NCI-H146 treated with DMSO at 0.1 percent for 48 hours (cell line): ENCODE measurements at regions not wholly inside any gene's neighbourhood (a gene's known extent, or its start where the extent isn't known, plus 50 kb on each side); places are given as distances from the start of the nearest gene placed in this dataset.
"Not testable (repeated sequence)": the region's sequence is repeated elsewhere in the genome, so short reads cannot be mapped to it uniquely, and the experiment has no call there.

Experiments
- DNase-seq: peaks from one replicate; lab custom pipeline; 2025; ENCODE audit not compliant: unreplicated experiment; lab: John Stamatoyannopoulos, UW

DNA sequence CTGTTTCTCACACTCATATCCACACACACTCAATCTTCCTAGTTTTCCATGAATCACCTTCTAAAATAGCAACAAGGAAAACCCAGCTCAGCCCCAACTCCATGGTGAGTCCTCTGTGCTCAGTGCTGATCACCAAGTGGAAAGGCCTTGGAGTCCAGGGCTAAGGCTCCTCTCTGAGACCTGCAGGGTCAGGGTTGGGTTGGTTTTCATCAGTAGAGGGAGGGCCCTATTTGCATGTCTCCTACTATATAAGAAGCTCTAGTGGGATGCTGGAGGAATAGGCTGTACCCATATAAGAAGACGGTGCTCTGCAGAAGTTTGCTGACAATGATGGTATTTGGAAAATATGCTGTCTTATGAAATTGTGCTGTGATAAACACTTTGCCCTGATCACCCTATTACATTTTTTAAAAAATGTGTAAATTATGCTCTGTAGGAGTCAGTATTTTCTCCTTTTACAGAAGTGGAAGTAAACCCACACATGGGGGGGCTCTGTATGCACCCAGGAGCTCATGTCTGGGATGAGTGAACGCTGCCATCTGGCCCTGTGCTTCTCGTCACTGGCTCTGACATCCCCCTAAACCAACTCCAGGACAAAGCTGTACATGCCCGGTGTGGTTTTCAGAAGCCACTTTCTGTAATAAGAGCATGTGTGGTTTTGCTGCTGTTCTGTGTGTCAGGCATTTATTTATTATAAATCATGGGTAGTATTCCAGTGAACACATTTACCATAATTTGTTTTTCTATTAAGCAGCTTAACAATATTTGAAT is 536.3 kb downstream of the TMEM121 start:
- DNase-seq = no peak

DNA sequence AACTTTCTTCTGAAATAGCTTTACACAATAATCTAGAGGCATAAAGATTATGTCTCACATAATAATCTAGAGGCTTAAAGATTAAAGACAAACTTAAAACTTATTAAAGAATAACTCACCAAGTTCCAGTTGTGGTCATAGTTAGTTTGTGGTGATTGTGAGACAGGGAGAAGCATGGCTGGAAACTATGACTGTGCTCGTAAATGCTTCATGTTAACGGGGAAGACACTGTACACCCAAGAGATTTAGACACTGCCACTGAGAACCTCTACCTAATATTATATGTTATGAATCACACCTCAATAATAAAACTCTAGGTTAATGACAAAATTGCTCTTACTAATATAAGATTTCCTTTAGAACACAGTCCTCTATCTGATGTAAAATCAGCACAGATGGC is 541.6 kb downstream of the TMEM121 start:
- DNase-seq = no peak

DNA sequence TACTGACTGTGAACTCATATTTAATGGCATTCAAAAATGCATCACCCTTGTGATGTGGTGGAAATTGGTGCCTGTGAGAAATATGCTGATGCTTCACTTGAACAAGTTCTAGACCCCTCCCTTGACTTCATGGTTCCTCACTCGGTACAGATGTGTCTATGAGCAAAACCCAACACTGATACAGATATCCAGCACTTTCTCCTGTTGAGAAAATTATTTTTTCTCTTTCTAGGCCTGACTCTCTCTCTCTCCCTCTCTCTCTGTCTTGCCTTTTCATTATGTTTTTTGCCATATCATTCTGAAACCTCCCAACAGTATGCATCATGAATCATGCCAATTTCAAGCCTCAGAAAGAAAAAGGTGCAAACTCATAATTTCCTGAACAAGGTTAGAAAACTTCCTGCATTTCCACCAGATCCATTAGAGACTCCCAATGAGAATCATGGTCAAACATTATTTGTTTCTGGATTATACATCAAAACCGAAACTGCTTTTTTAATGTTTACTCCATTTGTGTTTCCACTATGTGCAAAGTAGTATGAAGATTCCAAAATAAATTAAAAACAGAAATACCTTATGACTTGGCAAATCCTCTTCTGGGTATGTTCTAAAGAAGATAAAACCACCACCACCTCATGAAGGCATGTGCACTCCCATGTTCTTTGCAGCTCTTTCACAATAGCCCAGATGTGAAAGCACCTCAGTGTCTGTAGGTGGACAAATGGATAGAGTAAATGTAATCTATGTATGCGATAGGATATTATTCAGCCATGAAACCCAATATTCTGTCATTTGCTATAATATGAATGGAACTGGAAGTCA is 543.6 kb downstream of the TMEM121 start:
- DNase-seq = no peak

DNA sequence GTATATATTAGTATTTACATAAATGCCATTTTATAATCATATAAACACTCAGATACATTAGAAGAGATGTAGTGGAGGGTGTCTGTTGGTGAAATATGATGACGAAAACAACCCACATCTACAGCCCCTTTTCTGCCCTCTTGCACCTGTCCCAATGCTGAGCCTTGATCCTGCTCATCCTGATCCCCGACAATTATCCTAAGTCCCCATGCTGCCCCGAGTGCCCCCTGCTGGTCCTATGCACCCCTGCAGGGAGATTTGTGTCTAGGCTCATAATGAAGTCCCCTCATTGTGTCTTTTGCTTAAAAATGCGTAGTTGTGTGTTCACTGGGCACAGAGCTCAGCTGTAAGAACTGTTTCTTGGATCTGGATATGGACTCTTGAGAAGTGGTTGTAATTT is 554.5 kb downstream of the TMEM121 start:
- DNase-seq = no peak

DNA sequence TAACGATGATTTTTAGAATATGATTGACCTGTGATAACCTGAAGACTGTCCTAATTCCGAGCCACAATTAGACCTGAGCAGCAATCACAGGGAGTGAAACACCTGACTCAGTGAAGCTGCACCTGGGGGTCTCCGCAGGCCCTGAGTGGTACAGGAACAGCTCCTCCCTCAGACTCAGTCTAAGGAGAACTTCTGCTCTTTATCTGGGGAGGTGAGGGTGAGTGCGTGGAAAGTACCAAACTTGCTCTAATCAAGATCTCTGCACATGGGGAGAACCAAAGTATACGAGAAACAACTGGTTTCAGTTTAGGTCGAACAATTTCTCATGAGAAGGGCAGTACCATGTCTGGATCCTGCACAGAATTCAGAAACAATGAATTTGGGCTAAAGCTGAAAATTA is 555.3 kb downstream of the TMEM121 start:
- DNase-seq = not testable (repeated sequence)

DNA sequence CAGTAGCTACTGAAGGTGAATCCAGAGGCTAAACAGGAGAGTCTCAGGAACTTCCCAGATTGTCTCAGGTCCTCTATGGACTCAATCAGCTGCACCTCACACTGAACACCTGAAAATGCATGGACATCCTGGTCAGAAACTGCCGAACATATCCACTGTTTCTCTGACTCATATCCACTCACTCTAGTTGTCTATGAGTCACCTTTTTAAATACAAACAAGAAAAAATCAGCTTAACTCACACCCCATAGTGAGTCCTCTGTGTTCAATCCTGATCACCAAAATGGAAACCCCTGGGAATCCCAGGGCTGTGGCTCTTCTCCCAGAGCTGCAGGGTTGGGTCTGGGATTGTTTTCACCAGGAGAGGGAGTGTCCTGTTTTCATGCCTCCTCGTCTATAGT is 556.7 kb downstream of the TMEM121 start:
- no peak for DNase-seq

DNA sequence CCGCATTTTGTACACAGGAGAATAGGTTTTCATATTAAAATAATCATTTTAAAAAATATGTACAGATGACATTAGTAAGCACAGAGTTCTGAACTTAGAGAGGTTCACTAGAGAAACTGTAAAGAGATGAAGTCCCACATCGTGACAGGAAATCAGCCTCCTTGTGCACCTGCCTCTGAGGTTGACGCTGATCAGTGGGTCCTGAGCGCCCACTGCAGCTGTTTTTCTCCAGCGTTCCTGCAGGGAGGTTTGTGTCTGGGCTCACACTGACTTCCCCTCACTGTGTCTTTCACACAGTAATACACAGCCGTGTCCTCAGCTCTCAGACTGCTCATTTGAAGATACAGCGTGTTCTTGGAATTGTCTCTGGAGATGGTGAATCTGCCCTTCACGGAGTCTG is 561.5 kb downstream of the TMEM121 start:
- no peak for DNase-seq

DNA sequence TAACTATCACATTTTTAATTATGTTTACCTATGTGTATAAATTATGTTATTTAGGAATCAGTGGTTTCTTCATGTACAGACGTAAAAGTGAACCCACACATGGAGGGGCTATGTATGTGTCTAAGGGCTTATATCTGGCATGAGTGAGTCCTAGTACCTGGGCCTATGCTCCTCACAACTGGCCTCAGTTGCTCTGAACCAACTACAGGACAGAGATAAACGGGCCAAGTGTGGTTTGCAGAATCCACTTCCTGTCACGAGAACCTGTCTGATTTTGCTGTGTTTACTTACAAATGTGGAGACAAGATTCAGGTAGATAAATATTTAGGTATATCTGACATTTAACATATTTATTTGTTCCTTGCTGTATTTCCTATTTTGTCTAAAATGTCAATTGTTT is 562.5 kb downstream of the TMEM121 start:
- not testable (repeated sequence) for DNase-seq

DNA sequence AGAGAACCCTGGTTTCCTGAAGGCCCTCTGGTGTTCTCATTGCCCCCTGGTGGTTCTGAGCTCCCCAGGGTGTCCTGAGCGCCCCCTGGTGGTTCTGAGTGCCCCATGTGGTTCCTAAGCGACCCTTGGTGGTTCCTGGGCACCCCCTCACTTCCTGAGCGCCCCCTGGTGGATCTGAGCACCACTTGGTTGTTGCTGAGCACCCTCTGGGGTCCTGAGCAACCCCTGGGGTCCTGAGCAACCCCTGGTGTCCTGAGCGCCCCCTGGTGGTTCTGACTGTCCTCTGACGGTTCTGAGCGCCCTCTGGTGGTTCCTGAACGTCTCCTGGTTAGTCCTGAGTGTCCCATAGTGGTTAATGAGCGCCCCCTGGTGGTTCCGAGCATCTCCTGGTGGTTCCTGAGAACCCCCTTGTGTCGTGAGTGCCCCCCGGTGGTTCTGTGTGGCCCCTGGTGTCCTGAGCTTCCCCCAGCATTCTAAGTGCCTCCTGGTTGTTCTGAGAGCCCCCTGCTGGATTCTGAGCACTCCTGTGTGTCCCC is 568.3 kb downstream of the TMEM121 start:
- no peak for DNase-seq

DNA sequence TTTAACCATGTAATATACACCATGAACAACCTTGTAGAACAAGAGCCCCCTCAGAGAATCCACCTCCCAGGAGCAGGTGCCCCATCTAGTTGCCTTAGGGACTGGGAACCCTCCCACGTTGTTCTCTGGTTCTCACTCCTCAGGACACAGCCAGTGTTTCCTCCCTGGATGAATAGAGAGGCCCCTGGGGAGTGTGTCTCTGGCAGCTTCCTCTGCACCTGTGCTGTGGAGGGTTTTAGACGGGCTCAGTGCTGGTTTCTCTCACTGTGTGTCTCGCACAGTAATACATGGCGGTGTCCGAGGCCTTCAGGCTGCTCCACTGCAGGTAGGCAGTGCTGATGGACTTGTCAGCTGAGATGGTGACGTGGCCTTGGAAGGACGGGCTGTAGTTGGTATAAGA is 581.3 kb downstream of the TMEM121 start:
- no peak for DNase-seq

DNA sequence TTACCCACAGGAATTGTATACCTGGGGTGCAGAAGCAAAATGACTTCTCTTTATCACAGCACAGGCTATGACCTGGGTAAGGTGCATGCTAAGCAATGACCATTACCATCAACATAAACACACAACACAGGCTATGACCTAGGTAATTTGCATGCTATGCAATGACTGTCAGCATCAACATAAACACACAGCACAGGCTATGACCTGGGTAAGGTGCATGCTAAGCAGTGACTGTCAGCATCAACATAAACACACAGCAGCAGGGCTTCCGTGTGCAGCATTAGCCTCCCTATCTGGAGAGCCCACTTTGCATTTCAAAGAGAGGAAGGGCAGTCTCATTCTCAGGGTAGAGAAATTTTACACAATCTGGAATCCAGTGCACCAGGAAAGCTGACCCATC is 583.0 kb downstream of the TMEM121 start:
- DNase-seq = no peak

DNA sequence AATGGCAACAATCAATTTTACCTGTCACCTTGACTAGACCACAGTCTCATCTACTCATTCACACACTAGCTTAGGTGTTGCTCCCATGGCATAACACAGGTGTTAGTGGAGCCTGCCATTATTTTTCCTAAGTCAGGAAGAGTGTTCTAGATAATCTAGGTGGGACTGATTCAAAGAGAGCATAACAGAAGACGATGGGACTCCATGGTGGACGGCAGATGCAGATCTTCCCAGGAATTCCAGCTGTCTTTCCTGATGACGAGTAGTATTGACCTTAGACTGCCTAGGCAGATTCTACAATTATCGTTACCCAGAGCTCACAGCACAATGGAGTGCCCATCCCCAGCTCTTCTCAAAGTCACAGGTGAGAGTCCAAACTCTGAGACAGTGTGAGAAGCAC is 589.0 kb downstream of the TMEM121 start:
- DNase-seq = no peak

DNA sequence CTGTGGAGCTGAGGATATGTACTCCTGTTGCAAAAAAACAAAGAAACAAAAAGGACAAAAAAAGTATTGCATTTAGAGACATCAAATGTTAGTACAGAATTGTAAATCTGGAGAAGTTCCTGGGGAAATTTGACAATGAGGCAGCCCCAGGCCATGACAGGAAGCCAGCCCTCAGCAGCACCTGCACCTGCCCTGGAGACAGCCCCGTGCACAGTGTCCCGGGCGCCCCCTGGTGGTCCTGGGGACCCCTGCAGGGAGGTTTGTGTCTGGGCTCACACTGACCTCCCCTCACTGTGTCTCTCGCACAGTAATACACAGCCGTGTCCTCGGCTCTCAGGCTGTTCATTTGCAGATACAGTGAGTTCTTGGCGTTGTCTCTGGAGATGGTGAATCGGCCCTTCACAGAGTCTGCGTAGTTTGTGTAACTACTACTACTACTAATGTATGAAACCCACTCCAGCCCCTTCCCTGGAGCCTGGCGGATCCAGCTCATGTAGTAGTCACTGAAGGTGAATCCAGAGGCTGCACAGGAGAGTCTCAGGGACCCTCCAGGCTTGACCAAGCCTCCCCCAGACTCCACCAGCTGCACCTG is 590.1 kb downstream of the TMEM121 start:
- DNase-seq = not testable (repeated sequence)

DNA sequence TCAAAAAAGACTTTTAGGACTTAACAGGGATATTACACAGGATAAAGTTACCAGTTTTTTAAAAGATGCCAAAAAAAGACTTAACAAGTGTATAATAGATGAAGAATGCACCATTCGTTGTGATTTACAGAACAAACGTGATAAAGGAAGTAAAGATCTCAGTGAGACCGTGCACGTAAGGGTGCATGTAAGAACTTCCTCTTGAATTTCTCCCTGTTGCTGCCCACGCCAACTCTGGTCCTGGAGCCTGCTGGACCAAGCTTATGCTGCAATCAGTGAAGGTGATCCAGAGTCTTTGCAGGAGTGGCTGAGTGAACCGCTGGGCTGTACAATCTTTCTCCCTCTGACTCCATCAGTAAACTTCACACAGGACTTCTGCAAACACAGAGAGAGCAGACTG is 593.7 kb downstream of the TMEM121 start:
- DNase-seq = no peak

DNA sequence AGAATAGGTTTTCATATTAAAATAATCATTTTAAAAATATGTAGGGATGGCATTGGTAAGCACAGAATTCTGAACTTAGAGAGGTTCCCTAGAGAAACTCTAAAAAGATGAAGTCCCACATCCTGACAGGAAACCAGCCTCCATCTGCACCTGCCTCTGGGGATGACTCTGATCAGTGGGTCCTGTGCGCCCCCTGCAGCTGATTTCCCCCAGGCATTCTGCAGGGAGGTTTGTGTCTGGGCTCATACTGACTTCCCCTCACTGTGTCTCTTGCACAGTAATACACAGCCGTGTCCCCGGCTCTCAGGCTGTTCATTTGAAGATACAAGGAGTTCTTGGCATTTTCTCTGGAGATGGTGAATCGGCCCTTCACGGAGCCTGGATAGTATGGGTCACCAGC is 602.9 kb downstream of the TMEM121 start:
- no peak for DNase-seq

DNA sequence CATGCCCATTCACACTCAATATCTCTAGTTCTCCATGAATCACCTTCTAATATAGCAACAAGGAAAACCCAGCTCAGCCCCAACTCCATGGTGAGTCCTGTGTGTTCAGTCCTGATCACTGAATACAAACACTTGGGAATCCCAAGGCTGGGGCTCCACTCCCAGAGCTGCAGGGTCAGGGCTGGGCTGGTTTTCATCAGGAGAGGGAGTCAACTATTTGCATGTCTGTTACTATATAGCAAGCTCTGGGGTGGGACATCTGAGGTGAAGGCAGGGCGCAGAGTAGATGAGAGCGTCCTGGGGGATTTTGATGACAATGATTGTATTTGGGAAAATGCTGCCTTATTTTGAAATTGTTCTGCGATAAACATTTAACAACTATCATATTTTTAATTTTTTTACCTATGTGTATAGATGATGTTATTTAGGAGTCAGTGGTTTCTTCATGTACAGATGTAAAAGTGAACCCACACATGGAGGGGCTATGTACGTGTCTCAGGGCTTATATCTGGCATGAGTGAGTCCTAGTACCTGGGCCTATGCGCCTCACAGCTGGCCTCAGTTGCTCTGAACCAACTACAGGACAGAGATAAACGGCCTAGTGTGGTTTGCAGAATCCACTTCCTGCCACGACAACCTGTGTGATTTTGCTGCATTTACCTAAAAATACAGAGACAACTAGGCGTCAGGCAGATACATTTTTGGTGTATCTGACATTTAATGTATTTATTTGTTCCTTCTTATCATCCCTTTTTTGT is 603.7 kb downstream of the TMEM121 start:
- not testable (repeated sequence) for DNase-seq

DNA sequence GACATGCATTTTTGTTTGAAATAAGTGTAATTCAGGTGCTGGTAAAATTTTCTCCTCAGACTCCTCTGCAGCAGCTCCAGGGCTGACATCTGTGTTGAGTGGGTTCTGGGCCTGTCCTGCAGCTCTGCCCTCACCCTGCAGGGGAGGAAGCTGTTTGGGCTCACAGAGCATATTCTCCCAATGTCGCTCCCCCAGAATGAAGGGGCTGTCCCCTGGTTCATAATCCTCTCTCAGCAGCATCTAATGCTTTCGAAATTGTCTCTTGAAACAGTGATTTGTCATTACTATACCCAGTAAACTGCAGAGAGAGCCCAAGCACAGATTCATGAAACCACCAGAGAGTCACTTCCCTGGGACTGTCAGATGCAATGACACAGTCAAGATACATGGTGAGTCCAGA is 606.7 kb downstream of the TMEM121 start:
- not testable (repeated sequence) for DNase-seq

DNA sequence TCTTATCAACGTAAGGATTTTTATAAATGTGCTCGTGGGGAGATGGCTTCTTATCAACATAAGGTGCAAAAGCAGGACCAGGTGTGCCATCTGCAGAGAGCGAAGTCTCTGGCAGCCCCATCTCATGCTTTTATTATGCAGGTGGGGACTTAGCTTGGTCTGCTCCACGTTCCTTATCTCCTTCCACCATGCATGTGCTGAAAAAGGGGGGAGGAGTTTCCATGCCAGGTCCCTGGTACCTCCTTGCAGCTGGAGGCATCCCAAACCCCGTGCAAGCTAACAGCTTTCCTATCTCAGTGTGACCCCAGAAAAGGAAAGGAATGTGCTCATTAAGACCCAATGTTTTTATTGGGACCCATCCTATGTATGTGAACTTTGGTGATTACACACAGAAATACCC is 608.5 kb downstream of the TMEM121 start:
- DNase-seq = no peak

DNA sequence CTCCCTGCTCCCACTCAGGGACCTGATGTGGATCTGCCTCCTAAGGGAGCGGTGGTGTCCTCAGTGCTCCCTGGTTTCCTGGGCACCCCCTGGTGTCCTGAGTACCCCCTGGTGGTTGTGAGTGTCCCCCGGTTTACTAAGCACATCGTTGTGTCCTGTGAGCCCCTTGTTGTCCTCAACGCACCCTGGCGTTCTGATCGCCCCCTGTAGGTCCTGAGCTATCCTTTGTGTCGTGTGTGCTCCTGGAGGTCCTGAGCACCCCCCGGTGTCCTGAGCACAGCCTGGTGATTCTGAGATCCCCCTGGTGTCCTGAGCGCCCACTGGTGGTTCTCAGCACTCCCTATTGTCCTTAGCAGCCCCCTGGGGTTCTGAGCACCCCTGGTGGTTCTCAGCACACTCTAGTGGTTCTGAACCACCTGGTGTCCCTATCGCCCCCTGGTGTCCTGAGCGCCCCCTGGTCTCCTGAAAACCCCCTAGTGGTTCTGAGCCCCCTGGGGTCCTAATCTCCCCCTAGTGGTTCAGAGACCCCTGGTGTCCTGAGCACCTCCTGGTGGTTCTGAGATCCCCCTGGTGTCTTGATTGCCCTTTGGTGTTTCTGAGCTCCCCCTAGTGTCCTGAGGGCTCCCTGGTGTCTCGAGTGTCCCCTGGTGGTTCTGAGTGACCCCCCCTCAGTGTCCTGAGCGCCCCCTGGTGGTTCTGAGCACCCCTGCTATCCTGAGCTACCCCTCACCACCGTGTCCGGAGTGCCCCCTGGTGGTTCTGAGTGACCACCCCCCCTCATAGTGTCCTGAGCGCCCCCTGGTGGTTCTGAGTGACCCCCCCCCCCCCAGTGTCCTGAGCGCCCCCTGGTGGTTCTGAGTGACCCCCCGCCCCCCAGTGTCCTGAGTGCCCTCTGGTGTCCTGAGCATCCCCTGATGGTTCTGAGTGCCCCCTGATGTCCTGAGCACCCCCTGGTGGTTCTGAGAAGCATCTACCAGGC is 615.1 kb downstream of the TMEM121 start:
- no peak for DNase-seq

DNA sequence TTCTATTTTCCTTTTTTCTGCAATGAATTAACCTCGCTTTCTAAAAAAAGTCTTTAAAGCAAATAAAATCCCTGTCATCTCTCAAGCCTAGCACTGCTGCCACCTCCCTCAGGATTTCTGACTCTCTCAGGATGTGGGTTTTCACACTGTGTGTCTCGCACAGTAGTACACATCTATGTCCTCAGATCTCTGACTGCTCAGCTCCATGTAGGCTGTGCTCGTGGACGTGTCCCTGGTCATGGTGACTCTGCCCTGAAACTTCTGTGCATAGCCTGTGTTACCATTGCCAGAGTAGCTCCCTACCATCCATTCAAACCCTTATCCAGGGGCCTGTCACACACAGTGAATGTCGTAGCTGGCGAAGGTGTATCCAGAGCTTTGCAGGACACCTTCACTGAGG is 619.3 kb downstream of the TMEM121 start:
- DNase-seq = not testable (repeated sequence)
